WTC11 (cell line): ENCODE measurements at regions not wholly inside any gene's neighbourhood (a gene's known extent, or its start where the extent isn't known, plus 50 kb on each side); places are given as distances from the start of the nearest gene placed in this dataset.

Source experiments
- ATAC-seq: fragments of 200-7000 bp; cut with Tn5 transposase; 2 replicates; pipeline ENCODE4 v1.10.0; 2021; ENCODE audit warnings: mild to moderate bottlenecking, moderate library complexity
- CTCF ChIA-PET: fragments of 300-600 bp; sonication (Branson Sonifier 250); formaldehyde crosslinking; loops from one replicate; lab custom pipeline; 2021; ENCODE audit warnings: antibody characterized with exemption; lab: Charles Lee
- POLR2A ChIA-PET: fragments of 350-600 bp; sonication (Branson Sonifier 250); formaldehyde crosslinking; loops from one replicate; lab custom pipeline; 2021; ENCODE audit warnings: antibody characterized with exemption; lab: Charles Lee
- DNase-seq: peaks from one replicate; pipeline ENCODE4 v3.0.0; 2021; ENCODE audit warnings: low spot score
- H3K27ac Mint-ChIP-seq: 2 replicates; pipeline ENCODE4 v1.8.0; 2021; ENCODE audit warnings: mixed read lengths
- H3K27me3 Mint-ChIP-seq: 2 replicates; pipeline ENCODE4 v1.8.0; 2021; ENCODE audit warnings: low read depth, mild to moderate bottlenecking, moderate library complexity, mixed read lengths
- H3K36me3 Mint-ChIP-seq: 2 replicates; pipeline ENCODE4 v1.8.0; 2021; ENCODE audit warnings: mixed read lengths
- H3K4me1 Mint-ChIP-seq: 2 replicates; pipeline ENCODE4 v1.8.0; 2022; ENCODE audit warnings: mixed read lengths
- H3K4me3 Mint-ChIP-seq: 2 replicates; pipeline ENCODE4 v1.8.0; 2021; ENCODE audit warnings: mild to moderate bottlenecking, moderate library complexity, mixed read lengths
- H3K9me3 Mint-ChIP-seq: 2 replicates; pipeline ENCODE4 v1.8.0; 2021; ENCODE audit warnings: mixed read lengths
- CREB1 ChIP-seq: sonication (generic); formaldehyde crosslinking; IDR thresholded peaks from 2 replicates; pipeline ENCODE4 v1.8.0; 2023; ENCODE audit warnings: mild to moderate bottlenecking, missing genetic modification reagents
- ETV6 ChIP-seq: sonication (generic); formaldehyde crosslinking; IDR thresholded peaks from 2 replicates; pipeline ENCODE4 v1.8.1; 2022; ENCODE audit warnings: mild to moderate bottlenecking, missing genetic modification reagents
- FOXP1 ChIP-seq: sonication (generic); formaldehyde crosslinking; IDR thresholded peaks from 2 replicates; pipeline ENCODE4 v1.8.0; 2022; ENCODE audit warnings: missing genetic modification reagents, mild to moderate bottlenecking, moderate library complexity, borderline replicate concordance
- GRHL2 ChIP-seq: fragments of 250-450 bp; sonication (Bioruptor Pico); IDR thresholded peaks from 2 replicates; pipeline ENCODE4 v1.8.0; 2022; ENCODE audit warnings: mild to moderate bottlenecking, moderate library complexity; ENCODE audit not compliant: insufficient replicate concordance, severe bottlenecking
- HMGA2 ChIP-seq: fragments of 250-450 bp; sonication (Bioruptor Pico); IDR thresholded peaks from 2 replicates; pipeline ENCODE4 v1.4.0; 2021; ENCODE audit warnings: mild to moderate bottlenecking, moderate library complexity
- JAZF1 ChIP-seq: fragments of 250-450 bp; sonication (Bioruptor Pico); IDR thresholded peaks from 2 replicates; pipeline ENCODE4 v1.9.0; 2021; ENCODE audit warnings: moderate library complexity, mild to moderate bottlenecking, inconsistent platforms
- JUN ChIP-seq: sonication (generic); formaldehyde crosslinking; IDR thresholded peaks from 2 replicates; pipeline ENCODE4 v1.8.0; 2023; ENCODE audit warnings: mild to moderate bottlenecking, missing genetic modification reagents
- NR2C2 ChIP-seq: sonication (generic); formaldehyde crosslinking; IDR thresholded peaks from 2 replicates; pipeline ENCODE4 v1.8.0; 2022; ENCODE audit warnings: mild to moderate bottlenecking, missing genetic modification reagents
- RELA ChIP-seq: sonication (generic); formaldehyde crosslinking; IDR thresholded peaks from 2 replicates; pipeline ENCODE4 v1.8.1; 2022; ENCODE audit warnings: missing genetic modification reagents, mild to moderate bottlenecking, borderline replicate concordance
- SOX15 ChIP-seq: fragments of 250-450 bp; sonication (Bioruptor Pico); IDR thresholded peaks from 2 replicates; pipeline ENCODE4 v1.9.0; 2021; ENCODE audit warnings: mild to moderate bottlenecking
- TCF7 ChIP-seq: sonication (generic); formaldehyde crosslinking; IDR thresholded peaks from 2 replicates; pipeline ENCODE4 v1.8.0; 2022; ENCODE audit warnings: mild to moderate bottlenecking, low read depth, missing genetic modification reagents, moderate library complexity
- TP53 ChIP-seq: sonication (generic); formaldehyde crosslinking; IDR thresholded peaks from 2 replicates; pipeline ENCODE4 v1.8.1; 2023; ENCODE audit warnings: mild to moderate bottlenecking, missing genetic modification reagents
- ZNF263 ChIP-seq: sonication (generic); formaldehyde crosslinking; IDR thresholded peaks from 2 replicates; pipeline ENCODE4 v1.8.1; 2022; ENCODE audit warnings: low read depth, mild to moderate bottlenecking, moderate library complexity, missing genetic modification reagents
- TF ChIP-seq, protein P1 (sequence below): fragments of 250-450 bp; sonication (Bioruptor Pico); IDR thresholded peaks from 2 replicates; pipeline ENCODE4 v1.9.0; 2021; ENCODE audit warnings: mild to moderate bottlenecking
- TF ChIP-seq, protein P2 (sequence below): sonication (generic); formaldehyde crosslinking; IDR thresholded peaks from 2 replicates; pipeline ENCODE4 v1.8.0; 2022; ENCODE audit warnings: mild to moderate bottlenecking, missing genetic modification reagents
- TF ChIP-seq, protein P3 (sequence below): sonication (generic); formaldehyde crosslinking; IDR thresholded peaks from 2 replicates; pipeline ENCODE4 v1.8.1; 2022; ENCODE audit warnings: low read depth, mild to moderate bottlenecking, moderate library complexity, missing genetic modification reagents, borderline replicate concordance
- TF ChIP-seq, protein P4 (sequence below): fragments of 200-600 bp; IDR thresholded peaks from 2 replicates; pipeline ENCODE4 v1.8.0; 2022; ENCODE audit warnings: antibody characterized with exemption
- TF ChIP-seq, protein P5 (sequence below): fragments of 250-450 bp; sonication (Bioruptor Pico); IDR thresholded peaks from 2 replicates; pipeline ENCODE4 v1.8.0; 2021; ENCODE audit warnings: mild to moderate bottlenecking

DNA sequence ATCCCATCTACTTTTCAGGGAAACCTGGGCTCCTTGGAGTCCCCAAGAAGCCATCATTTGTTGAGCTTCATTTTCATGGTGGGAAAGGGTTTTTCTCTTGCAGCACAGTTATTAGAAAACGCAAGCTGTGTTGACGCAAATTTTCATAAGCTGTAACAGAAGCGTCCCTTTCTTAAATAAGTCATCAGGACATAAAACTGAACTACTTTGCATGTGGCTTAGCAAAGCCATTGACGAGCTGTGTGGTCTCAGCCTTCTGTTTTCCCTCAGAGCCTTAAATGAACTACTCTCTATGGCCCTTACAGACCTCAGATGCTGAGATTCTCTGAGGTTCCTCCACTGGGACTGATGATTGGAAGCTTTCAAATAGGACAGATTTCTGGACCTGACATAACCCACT is 85.1 kb downstream of the ARL4C start:
- Mint-ChIP-seq H3K27me3 (peaks cover 5% of the 10 kb centered on the region), H3K4me1 (peaks cover 12% of the 10 kb centered on the region), H3K27ac (no peak overlapping the region), H3K36me3 (no peaks in the 10 kb centered on the region), H3K4me3 (no peak overlapping the region), H3K9me3 (no peaks in the 10 kb centered on the region)
- ChIA-PET POLR2A (no interaction called here), CTCF (interaction anchor here (1.5 kb wide), 1 partner anchor 86 kb away, joined by 5 read pairs; the partner anchor contains the start of gene ARL4C)
- ATAC-seq (no peak), DNase-seq (no peak)
- TF ChIP-seq JUN (no peak), JAZF1 (no peak)
- TF ChIP-seq, protein P1, sequence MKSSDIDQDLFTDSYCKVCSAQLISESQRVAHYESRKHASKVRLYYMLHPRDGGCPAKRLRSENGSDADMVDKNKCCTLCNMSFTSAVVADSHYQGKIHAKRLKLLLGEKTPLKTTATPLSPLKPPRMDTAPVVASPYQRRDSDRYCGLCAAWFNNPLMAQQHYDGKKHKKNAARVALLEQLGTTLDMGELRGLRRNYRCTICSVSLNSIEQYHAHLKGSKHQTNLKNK (CRISPR knock-in tag) = no peak

DNA sequence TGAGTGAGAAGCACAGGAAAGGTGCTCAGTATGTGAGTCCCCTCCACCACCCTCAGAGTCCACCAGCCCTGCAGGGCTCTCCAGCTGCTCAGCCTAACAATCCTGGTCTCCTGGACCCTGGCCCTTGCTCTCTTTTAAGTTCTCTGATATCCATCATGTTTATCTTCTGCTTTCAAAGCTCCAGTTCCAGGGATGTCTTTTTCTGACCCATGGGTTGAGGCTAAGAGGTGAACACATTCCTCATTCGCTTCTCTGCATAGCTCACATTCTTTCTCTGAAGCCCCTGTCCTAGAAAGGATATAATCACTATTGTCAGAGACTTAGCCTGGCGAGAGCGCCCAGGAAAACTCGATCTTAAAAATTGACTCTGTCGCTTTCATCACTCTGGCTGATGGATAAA is 86.4 kb downstream of the ARL4C start:
- TF ChIP-seq TCF7 (CRISPR knock-in tag) = no peak
- TF ChIP-seq, protein P2, sequence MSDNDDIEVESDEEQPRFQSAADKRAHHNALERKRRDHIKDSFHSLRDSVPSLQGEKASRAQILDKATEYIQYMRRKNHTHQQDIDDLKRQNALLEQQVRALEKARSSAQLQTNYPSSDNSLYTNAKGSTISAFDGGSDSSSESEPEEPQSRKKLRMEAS (CRISPR knock-in tag) = no peak
- TF ChIP-seq TP53 (CRISPR knock-in tag) = no peak
- TF ChIP-seq FOXP1 (CRISPR knock-in tag) = no peak
- Mint-ChIP-seq H3K4me3 (no peak overlapping the region), H3K9me3 (no peaks in the 10 kb centered on the region), H3K27me3 (peaks cover 2% of the 10 kb centered on the region), H3K36me3 (no peaks in the 10 kb centered on the region), H3K4me1 (peaks cover 12% of the 10 kb centered on the region), H3K27ac (0 out of 2 replicates have a peak overlapping the region, but pooled peaks have one; percentile 42)
- no peak for DNase-seq
- ChIA-PET POLR2A (interaction anchor here (1.1 kb wide), 1 partner anchor 87 kb away, joined by 3 read pairs; the partner anchor contains the start of gene ARL4C), CTCF (interaction anchor here (0.8 to 1.5 kb wide), 4 partner anchors 9 to 578 kb away, joined by 3 to 5 read pairs (median 4); partner anchors contain the start of gene ARL4C)
- ATAC-seq = peak; percentile 95

DNA sequence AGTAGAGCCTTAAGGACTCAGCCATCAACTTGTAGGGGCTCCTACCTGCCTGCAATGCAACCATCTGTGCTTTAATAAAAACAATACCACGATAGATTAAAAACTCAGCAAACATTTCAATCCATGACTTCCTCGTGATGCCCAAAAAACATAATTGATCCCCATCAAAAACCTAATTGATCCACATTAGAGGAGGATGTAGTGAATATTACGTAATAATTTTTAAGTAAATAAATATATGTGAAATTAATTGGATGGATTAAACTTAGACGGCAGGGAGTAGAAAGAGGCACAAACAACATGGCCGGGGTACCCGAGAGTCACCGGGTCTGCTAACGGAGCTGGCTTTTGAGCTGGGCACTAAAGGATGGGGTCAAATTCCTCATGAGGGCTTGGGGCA is 87.3 kb downstream of the ARL4C start:
- TF ChIP-seq ZNF263 (CRISPR knock-in tag) (no peak), JUN (no peak), TP53 (CRISPR knock-in tag) (no peak)
- TF ChIP-seq, protein P3, sequence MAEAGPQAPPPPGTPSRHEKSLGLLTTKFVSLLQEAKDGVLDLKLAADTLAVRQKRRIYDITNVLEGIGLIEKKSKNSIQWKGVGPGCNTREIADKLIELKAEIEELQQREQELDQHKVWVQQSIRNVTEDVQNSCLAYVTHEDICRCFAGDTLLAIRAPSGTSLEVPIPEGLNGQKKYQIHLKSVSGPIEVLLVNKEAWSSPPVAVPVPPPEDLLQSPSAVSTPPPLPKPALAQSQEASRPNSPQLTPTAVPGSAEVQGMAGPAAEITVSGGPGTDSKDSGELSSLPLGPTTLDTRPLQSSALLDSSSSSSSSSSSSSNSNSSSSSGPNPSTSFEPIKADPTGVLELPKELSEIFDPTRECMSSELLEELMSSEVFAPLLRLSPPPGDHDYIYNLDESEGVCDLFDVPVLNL (CRISPR knock-in tag) = no peak
- TF ChIP-seq, protein P4, sequence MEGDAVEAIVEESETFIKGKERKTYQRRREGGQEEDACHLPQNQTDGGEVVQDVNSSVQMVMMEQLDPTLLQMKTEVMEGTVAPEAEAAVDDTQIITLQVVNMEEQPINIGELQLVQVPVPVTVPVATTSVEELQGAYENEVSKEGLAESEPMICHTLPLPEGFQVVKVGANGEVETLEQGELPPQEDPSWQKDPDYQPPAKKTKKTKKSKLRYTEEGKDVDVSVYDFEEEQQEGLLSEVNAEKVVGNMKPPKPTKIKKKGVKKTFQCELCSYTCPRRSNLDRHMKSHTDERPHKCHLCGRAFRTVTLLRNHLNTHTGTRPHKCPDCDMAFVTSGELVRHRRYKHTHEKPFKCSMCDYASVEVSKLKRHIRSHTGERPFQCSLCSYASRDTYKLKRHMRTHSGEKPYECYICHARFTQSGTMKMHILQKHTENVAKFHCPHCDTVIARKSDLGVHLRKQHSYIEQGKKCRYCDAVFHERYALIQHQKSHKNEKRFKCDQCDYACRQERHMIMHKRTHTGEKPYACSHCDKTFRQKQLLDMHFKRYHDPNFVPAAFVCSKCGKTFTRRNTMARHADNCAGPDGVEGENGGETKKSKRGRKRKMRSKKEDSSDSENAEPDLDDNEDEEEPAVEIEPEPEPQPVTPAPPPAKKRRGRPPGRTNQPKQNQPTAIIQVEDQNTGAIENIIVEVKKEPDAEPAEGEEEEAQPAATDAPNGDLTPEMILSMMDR = no peak
- H3K36me3 Mint-ChIP-seq = no peaks in the 10 kb centered on the region
- H3K27ac Mint-ChIP-seq = no peak overlapping the region
- POLR2A ChIA-PET = no interaction called here
- H3K9me3 Mint-ChIP-seq = no peaks in the 10 kb centered on the region
- ATAC-seq (no peak), DNase-seq (no peak)
- peaks cover 12% of the 10 kb centered on the region for H3K4me1 Mint-ChIP-seq
- no peaks in the 10 kb centered on the region for H3K27me3 Mint-ChIP-seq
- H3K4me3 Mint-ChIP-seq = no peak overlapping the region
- CTCF ChIA-PET = no interaction called here

DNA sequence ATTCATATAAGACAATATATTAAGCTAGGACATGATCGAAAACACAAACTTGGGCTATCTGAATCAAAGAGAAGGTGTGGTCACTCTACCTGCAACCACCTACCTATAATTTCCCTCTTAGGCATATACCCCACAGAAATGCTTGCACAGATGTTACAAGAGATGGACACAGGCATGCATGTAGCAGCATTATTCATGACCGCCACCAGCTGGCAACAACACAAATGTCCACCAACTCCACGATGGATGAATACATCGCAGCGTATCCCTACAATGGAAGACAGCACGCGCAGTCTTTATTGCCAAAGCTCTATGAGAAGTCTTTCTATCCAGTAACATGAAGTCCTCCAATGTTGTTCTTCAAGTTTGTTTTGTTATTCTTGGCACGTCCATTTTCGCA is 90.8 kb downstream of the ARL4C start:
- TF ChIP-seq ZNF263 (CRISPR knock-in tag) (no peak), SOX15 (CRISPR knock-in tag) (no peak), GRHL2 (CRISPR knock-in tag) (no peak), RELA (CRISPR knock-in tag) (no peak), NR2C2 (CRISPR knock-in tag) (no peak), CREB1 (CRISPR knock-in tag) (no peak), ETV6 (CRISPR knock-in tag) (no peak), HMGA2 (CRISPR knock-in tag) (no peak)
- TF ChIP-seq, protein P3 (CRISPR knock-in tag) = no peak
- TF ChIP-seq, protein P5, sequence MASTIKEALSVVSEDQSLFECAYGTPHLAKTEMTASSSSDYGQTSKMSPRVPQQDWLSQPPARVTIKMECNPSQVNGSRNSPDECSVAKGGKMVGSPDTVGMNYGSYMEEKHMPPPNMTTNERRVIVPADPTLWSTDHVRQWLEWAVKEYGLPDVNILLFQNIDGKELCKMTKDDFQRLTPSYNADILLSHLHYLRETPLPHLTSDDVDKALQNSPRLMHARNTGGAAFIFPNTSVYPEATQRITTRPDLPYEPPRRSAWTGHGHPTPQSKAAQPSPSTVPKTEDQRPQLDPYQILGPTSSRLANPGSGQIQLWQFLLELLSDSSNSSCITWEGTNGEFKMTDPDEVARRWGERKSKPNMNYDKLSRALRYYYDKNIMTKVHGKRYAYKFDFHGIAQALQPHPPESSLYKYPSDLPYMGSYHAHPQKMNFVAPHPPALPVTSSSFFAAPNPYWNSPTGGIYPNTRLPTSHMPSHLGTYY (CRISPR knock-in tag) = no peak
- Mint-ChIP-seq H3K9me3 (peaks cover under 1% of the 10 kb centered on the region; the same call in 1 of the 2 replicates), H3K4me1 (peaks cover 10% of the 10 kb centered on the region), H3K36me3 (no peaks in the 10 kb centered on the region), H3K4me3 (no peak overlapping the region), H3K27ac (no peak overlapping the region), H3K27me3 (peaks cover 2% of the 10 kb centered on the region)
- DNase-seq = no peak
- ChIA-PET POLR2A (no interaction called here), CTCF (interaction anchor here (1.3 kb wide), 1 partner anchor 139 kb away, joined by 3 read pairs; no protein-coding TSS in a partner anchor)
- ATAC-seq = no peak
